ENCODE measurements at regions not wholly inside any gene's neighbourhood (a gene's known extent, or its start where the extent isn't known, plus 50 kb on each side); places are given as distances from the start of the nearest gene placed in this dataset.
A peak's percentile ranks its signal among the peaks of the same experiment; 100 is the strongest.

GRCh38 chr7:69185170-69185569 is 413.1 kb upstream of the AUTS2 start:
- Histone ChIP-seq H3K9ac (peak overlapping the region in 5 of 11 experiments; percentile 12 to 67 (median 52); a peak in 4 of 22 replicates), H3K27ac (peak overlapping the region in 10 of 11 experiments; percentile 68 to 82 (median 78); a peak in 20 of 22 replicates), H3K27me3 (no peaks in the 10 kb centered on the region), H3K36me3 (no peaks in the 10 kb centered on the region; a peak in 2 of 22 replicates), H4K20me1 (no peaks in the 10 kb centered on the region), H3K4me1 (peaks cover 47 to 61% (median 56%) of the 10 kb centered on the region in 10 experiments), H3K4me2 (peak overlapping the region; percentile 59 to 90 (median 77)), H3K9me3 (replicated peaks in 1 of 11) (peaks cover 12 to 83% (median 62%) of the 10 kb centered on the region in 11 experiments; a peak in 21 of 22 replicates), H3K4me3 (0 out of 20 replicates have a peak overlapping the region, but pooled peaks of 1 of the 10 experiments have one; percentile 18)
- TF ChIP-seq Cebpa-rat (IDR thresholded peaks at IDR 0.05): no peak

- H3K27ac ChIP-seq: no peak overlapping the region
- H3K9me3 ChIP-seq (replicated peaks in 1 of 11): peaks cover 5 to 79% (median 44%) of the 10 kb centered on the region in 11 experiments; a peak in 19 of 22 replicates
- H3K27me3 ChIP-seq: no peaks in the 10 kb centered on the region
- no peak for TF ChIP-seq Cebpa-rat (IDR thresholded peaks at IDR 0.05)
- H3K36me3 ChIP-seq: no peaks in the 10 kb centered on the region; a peak in 2 of 22 replicates
- peaks cover 46 to 61% (median 53%) of the 10 kb centered on the region in 10 experiments for H3K4me1 ChIP-seq
- H3K9ac ChIP-seq: no peak overlapping the region
- no peaks in the 10 kb centered on the region for H4K20me1 ChIP-seq
- no peak overlapping the region; a peak in 1 of 20 replicates for H3K4me3 ChIP-seq
- no peak overlapping the region for H3K4me2 ChIP-seq
These were observed 411.3 kb upstream of the AUTS2 start for GRCh38 chr7:69186974-69187373.

GRCh38 chr7:69187824-69188333 is 410.4 kb upstream of the AUTS2 start:
- H3K27ac ChIP-seq: no peak overlapping the region
- H3K4me2 ChIP-seq: no peak overlapping the region
- no peak for TF ChIP-seq Cebpa-rat (IDR thresholded peaks at IDR 0.05)
- H3K36me3 ChIP-seq: no peaks in the 10 kb centered on the region; a peak in 1 of 22 replicates
- H3K4me3 ChIP-seq: no peak overlapping the region
- H3K9me3 ChIP-seq (replicated peaks in 1 of 11): peaks cover 5 to 71% (median 43%) of the 10 kb centered on the region in 11 experiments; a peak in 19 of 22 replicates
- no peak overlapping the region for H3K9ac ChIP-seq
- no peaks in the 10 kb centered on the region for H4K20me1 ChIP-seq
- peaks cover 37 to 56% (median 48%) of the 10 kb centered on the region in 10 experiments for H3K4me1 ChIP-seq
- H3K27me3 ChIP-seq: no peaks in the 10 kb centered on the region

- Histone ChIP-seq H3K9ac (no peak overlapping the region), H3K27ac (no peak overlapping the region), H3K36me3 (no peaks in the 10 kb centered on the region; a peak in 1 of 22 replicates), H3K4me2 (no peak overlapping the region), H3K4me1 (peaks cover 22 to 41% (median 34%) of the 10 kb centered on the region in 10 experiments), H3K4me3 (no peak overlapping the region), H3K27me3 (no peaks in the 10 kb centered on the region), H3K9me3 (replicated peaks in 1 of 11) (peaks cover 13 to 73% (median 52%) of the 10 kb centered on the region in 11 experiments; a peak in 21 of 22 replicates), H4K20me1 (no peaks in the 10 kb centered on the region)
- TF ChIP-seq Cebpa-rat (IDR thresholded peaks at IDR 0.05): no peak
These were observed 408.9 kb upstream of the AUTS2 start for GRCh38 chr7:69189406-69189805.

GRCh38 chr7:69190025-69190424 is 408.2 kb upstream of the AUTS2 start:
- Histone ChIP-seq H3K4me3 (no peak overlapping the region), H3K27me3 (no peaks in the 10 kb centered on the region), H3K4me2 (peak overlapping the region in 2 of 11 experiments; percentile 59 to 80; a peak in 4 of 22 replicates), H3K9ac (no peak overlapping the region), H3K36me3 (no peaks in the 10 kb centered on the region; a peak in 1 of 22 replicates), H3K9me3 (replicated peaks in 1 of 11) (peaks cover 16 to 77% (median 58%) of the 10 kb centered on the region in 11 experiments; a peak in 21 of 22 replicates), H3K27ac (no peak overlapping the region), H3K4me1 (peaks cover 16 to 35% (median 28%) of the 10 kb centered on the region in 10 experiments), H4K20me1 (no peaks in the 10 kb centered on the region)
- no peak for TF ChIP-seq Cebpa-rat (IDR thresholded peaks at IDR 0.05)

GRCh38 chr7:69190763-69191162 is 407.5 kb upstream of the AUTS2 start:
- no peak for TF ChIP-seq Cebpa-rat (IDR thresholded peaks at IDR 0.05)
- Histone ChIP-seq H4K20me1 (no peaks in the 10 kb centered on the region), H3K27me3 (no peaks in the 10 kb centered on the region), H3K4me1 (peaks cover 12 to 29% (median 21%) of the 10 kb centered on the region in 10 experiments; a peak in 19 of 20 replicates), H3K9me3 (replicated peaks in 1 of 11) (peaks cover 16 to 74% (median 54%) of the 10 kb centered on the region in 11 experiments; a peak in 21 of 22 replicates), H3K27ac (no peak overlapping the region), H3K4me3 (no peak overlapping the region), H3K4me2 (peak overlapping the region in 6 of 11 experiments; percentile 0 to 80 (median 46); a peak in 8 of 22 replicates), H3K9ac (no peak overlapping the region), H3K36me3 (no peaks in the 10 kb centered on the region; a peak in 1 of 22 replicates)

GRCh38 chr7:69192134-69192533 is 406.1 kb upstream of the AUTS2 start:
- Histone ChIP-seq H3K27me3 (no peaks in the 10 kb centered on the region), H3K9me3 (replicated peaks in 1 of 11) (peaks cover 18 to 73% (median 54%) of the 10 kb centered on the region in 11 experiments), H4K20me1 (no peaks in the 10 kb centered on the region), H3K27ac (no peak overlapping the region), H3K36me3 (no peaks in the 10 kb centered on the region), H3K9ac (no peak overlapping the region), H3K4me3 (no peak overlapping the region), H3K4me1 (peaks cover 9 to 29% (median 19%) of the 10 kb centered on the region in 10 experiments; a peak in 19 of 20 replicates), H3K4me2 (peak overlapping the region in 7 of 11 experiments; percentile 0 to 48 (median 36); a peak in 8 of 22 replicates)
- TF ChIP-seq Cebpa-rat (IDR thresholded peaks at IDR 0.05): no peak

GRCh38 chr7:69193061-69193460 is 405.2 kb upstream of the AUTS2 start:
- Histone ChIP-seq H3K9ac (no peak overlapping the region), H3K4me1 (peaks cover 9 to 29% (median 19%) of the 10 kb centered on the region in 10 experiments; a peak in 19 of 20 replicates), H3K27ac (no peak overlapping the region), H3K9me3 (replicated peaks in 1 of 11) (peaks cover 21 to 73% (median 54%) of the 10 kb centered on the region in 11 experiments), H3K36me3 (no peaks in the 10 kb centered on the region), H3K4me3 (no peak overlapping the region), H3K27me3 (no peaks in the 10 kb centered on the region), H3K4me2 (0 out of 22 replicates have a peak overlapping the region, but pooled peaks of 2 of the 11 experiments have one; percentile 3 to 43), H4K20me1 (no peaks in the 10 kb centered on the region)
- no peak for TF ChIP-seq Cebpa-rat (IDR thresholded peaks at IDR 0.05)

GRCh38 chr7:69196593-69196992 is 401.7 kb upstream of the AUTS2 start:
- H3K27ac ChIP-seq: no peak overlapping the region
- peaks cover 44 to 87% (median 75%) of the 10 kb centered on the region in 11 experiments for H3K9me3 ChIP-seq (replicated peaks in 1 of 11)
- H3K9ac ChIP-seq: no peak overlapping the region
- H3K27me3 ChIP-seq: no peaks in the 10 kb centered on the region
- H3K36me3 ChIP-seq: no peaks in the 10 kb centered on the region
- H3K4me1 ChIP-seq: peaks cover 12 to 30% (median 25%) of the 10 kb centered on the region in 10 experiments
- no peak for TF ChIP-seq Cebpa-rat (IDR thresholded peaks at IDR 0.05)
- H3K4me3 ChIP-seq: no peak overlapping the region
- no peak overlapping the region for H3K4me2 ChIP-seq
- no peaks in the 10 kb centered on the region for H4K20me1 ChIP-seq

Data from BLaER1 treated with 17β-estradiol and CSF1 and Interleukin-3, amounts not matched to agents 10 nM and 100 nM (cell line).